HG03139 (cell line): ENCODE measurements at regions not wholly inside any gene's neighbourhood (a gene's known extent, or its start where the extent isn't known, plus 50 kb on each side); places are given as distances from the start of the nearest gene placed in this dataset.
"Not testable (repeated sequence)": the region's sequence is repeated elsewhere in the genome, so short reads cannot be mapped to it uniquely, and the experiment has no call there.

ENCODE experiments used
- ATAC-seq: cut with Tn5 transposase; IDR thresholded peaks from one replicate; pipeline ENCODE4 v1.9.1; 2021; ENCODE audit not compliant: unreplicated experiment

DNA sequence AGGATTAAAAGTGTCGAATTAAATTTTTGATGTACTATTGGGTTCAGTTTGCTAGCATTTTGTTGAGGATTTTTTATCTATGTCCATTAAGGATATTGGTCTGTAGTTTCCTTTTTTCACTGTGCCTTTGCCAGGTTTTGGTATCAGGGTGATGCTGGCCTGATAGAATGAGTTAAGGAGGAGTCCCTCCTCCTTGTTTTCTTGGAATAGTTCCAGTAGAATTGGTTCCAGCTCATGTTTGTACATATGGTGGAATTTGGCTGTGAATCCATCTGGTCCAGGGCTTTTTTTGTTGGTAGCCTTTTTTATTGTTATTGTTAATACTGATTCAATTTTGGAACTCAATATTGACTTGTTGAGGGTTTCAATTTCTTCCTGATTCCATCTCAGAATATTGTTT is 141.8 kb downstream of the SIM1 start:
- ATAC-seq: no peak

- no peak for ATAC-seq
Observed at GRCh38 chr6:100320686-100321085, 144.0 kb downstream of the SIM1 start.

- no peak for ATAC-seq
Observed at GRCh38 chr6:100317031-100317430, 147.7 kb downstream of the SIM1 start.

DNA sequence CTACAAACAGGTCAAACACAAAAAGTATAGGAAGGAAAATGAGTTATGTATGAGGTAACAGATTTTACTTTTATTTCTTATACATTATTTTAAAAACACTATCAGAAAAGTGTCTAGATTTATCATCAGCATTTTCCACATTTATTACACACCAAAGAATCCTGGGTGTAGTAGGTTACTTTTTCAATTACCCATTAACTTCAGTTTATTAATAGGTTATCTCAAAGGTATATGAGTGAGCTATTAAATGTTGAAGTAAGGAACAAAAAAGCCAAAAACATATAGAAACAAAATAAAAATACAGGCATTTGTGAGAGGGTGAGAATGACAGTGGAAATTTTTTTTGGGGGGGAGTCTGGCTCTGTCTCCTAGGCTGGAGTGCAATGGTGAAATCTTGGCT is 150.5 kb downstream of the SIM1 start:
- ATAC-seq: no peak

DNA sequence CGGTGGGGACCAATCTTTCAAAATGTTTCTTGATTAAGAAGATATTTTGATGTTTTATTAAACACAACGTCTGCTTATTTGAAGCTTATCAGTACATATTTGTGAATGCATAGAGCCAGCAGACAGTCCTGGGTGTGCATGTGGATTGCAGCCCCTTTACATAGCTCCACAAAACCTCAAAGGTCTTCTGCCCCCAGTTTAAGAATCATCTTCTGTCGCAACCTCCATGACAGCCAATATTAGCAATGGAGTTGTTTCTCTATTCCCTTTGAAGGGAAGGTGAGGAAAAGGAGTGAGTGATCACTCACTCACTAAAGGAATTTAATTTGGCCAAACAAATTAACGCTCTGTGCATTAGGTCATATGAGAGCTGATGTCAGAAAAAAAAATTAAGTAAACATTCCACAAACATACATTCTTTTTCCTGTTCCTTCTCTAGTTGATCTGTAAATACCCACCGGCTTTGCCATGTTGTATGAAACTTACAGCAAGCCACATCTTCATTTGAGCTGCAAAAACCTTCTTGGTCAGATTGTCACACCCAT is 152.9 kb downstream of the SIM1 start:
- ATAC-seq: no peak

DNA sequence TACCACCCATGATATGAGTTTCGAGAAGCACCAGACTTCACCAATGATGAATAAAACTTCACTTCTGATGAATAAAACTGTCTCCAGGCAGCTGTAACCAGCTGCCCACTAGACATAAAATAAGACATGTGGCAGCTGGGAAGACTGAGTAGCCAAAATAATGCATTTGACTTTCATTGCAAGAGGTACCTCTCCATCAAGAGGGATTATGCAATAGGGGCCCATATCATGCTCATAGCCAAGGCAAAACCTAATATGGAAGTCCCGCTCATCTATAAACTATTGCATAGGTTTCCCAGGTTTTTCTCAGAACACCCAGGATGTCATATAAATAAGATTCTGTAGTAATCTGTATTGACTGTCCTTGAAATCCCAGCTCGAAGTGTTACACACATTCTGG is 155.5 kb downstream of the SIM1 start:
- no peak for ATAC-seq

- ATAC-seq: no peak
Observed at GRCh38 chr6:100307561-100307960, 157.2 kb downstream of the SIM1 start.

GRCh38 chr6:100305209-100305869 is 159.4 kb downstream of the SIM1 start:
- ATAC-seq: no peak

- no peak for ATAC-seq
Observed at GRCh38 chr6:100304575-100304974, 160.1 kb downstream of the SIM1 start.

GRCh38 chr6:100301731-100302130 is 163.0 kb downstream of the SIM1 start:
- ATAC-seq: no peak

- ATAC-seq: no peak
Observed at GRCh38 chr6:100300221-100300736, 164.4 kb downstream of the SIM1 start.

DNA sequence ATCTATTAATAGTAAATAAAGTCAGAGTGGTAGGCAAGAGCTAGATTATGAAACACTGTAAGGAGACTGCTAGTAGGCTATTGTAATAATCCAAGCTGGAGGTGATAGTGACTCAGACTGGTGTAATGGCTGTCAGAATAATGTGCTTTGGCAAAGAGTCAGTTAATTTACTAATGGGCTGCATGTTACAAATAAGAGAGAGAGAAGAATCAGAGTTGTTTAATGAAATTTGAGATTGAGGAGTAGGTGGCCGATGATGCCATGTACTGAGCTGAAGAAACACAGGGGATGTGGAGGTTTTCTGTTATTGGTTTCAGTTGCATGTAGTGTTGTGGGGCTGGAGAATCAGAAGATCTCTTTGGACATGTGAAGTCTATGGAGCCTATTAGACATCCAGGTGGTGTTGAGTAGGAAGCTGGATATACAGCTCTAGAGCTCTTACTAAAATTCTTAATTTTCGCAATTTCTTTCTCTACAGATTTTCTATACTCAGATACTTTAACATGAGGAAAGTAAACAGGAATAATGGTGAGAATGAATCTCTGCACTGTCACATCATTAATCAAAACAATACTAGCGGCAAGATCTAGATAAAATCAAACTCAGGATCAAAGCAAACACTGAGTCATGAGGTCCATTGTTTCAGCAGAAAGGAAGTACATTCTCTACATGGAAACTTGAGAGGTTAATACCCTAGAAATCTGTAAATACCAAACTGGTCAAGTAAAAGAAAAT is 167.7 kb downstream of the SIM1 start:
- ATAC-seq: no peak

DNA sequence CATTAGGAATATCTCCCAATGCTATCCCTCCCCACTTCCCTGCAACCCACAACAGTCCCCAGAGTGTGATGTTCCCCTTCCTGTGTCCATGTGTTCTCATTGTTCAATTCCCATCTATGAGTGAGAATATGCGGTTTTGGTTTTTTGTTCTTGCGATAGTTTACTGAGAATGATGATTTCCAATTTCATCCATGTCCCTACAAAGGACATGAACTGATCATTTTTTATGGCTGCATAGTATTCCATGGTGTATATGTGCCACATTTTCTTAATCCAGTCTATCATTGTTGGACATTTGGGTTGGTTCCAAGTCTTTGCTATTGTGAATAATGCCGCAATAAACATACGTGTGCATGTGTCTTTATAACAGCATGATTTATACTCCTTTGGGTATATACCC is 169.5 kb downstream of the SIM1 start:
- not testable (repeated sequence) for ATAC-seq

GRCh38 chr6:100289285-100289684 is 175.4 kb downstream of the SIM1 start:
- ATAC-seq: no peak

GRCh38 chr6:100288311-100288710 is 176.4 kb downstream of the SIM1 start:
- ATAC-seq: no peak

DNA sequence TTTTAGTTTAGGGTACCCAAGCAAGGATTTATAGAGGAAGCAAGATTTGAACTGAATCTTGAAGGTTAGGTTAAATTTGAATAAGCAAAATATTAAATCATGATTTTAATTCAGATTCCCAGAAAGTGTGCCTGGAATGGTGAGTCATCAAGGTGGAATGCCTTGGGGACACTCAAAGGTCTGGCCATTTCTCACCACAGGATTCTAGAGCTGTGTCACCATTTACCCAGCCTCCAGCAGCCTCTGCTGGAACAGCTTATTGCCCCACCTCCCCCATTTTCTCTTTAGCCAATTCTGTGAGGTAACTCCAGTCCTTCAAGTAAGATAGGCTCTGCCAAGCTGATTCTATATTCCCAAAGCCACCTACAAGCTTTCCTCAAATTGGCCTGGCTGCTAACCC is 181.4 kb downstream of the SIM1 start:
- no peak for ATAC-seq

DNA sequence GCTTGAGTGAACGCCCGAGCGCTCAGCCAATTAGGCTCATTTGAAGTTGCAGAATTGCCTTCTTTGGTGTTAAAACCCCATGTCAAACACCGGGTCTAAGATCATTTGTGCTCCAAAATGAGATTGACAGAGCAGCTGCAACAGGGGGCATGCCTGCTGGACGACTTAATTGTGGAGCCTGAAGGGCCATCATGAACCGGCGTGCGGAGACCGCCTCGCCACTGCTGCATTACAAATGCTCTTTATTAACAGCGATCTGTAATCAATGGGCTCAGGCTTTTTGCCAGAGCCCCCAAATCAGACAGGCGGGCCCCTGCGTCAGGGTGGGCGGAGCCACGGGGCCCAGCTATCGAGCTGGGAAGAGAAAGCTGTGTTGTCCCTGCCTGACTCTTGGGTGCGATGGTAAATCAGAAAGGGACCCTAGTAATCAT is 183.2 kb downstream of the SIM1 start:
- no peak for ATAC-seq

- no peak for ATAC-seq
Observed at GRCh38 chr6:100276311-100277057, 188.2 kb downstream of the SIM1 start.

GRCh38 chr6:100274147-100274546 is 190.6 kb downstream of the SIM1 start:
- ATAC-seq: no peak

GRCh38 chr6:100271625-100272024 is 193.1 kb downstream of the SIM1 start:
- no peak for ATAC-seq

GRCh38 chr6:100271202-100271601 is 193.5 kb downstream of the SIM1 start:
- no peak for ATAC-seq
